Hindlimb muscle (tissue), 1 donor: ENCODE measurements at regions not wholly inside any gene's neighbourhood (a gene's known extent, or its start where the extent isn't known, plus 50 kb on each side); places are given as distances from the start of the nearest gene placed in this dataset.
"Not testable (repeated sequence)": the region's sequence is repeated elsewhere in the genome, so short reads cannot be mapped to it uniquely, and the experiment has no call there.

ENCODE experiments used
- DNase-seq: peaks from one replicate; pipeline ENCODE4 v3.0.0-alpha.2; 2013

DNA sequence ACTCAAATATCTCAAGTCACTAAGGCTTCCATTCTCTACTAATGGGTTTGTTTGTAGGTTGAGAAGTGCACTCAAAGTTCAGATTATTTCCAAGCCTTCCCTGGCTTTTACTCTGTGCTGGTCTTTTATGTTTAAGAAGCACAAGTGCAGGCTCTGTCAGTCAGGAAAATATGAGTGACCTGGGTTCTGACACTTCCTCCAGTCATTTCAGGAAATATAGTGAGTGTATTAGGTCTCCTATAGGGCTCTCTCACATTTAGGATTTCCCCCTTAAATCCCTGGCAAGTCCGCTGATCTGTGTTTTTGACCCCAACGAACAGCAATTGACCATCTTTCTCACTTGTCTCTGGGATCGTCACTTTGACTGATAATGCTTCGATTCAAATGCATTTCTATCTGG is 210.2 kb downstream of the ARPP21 start:
- DNase-seq, result no peak

DNA sequence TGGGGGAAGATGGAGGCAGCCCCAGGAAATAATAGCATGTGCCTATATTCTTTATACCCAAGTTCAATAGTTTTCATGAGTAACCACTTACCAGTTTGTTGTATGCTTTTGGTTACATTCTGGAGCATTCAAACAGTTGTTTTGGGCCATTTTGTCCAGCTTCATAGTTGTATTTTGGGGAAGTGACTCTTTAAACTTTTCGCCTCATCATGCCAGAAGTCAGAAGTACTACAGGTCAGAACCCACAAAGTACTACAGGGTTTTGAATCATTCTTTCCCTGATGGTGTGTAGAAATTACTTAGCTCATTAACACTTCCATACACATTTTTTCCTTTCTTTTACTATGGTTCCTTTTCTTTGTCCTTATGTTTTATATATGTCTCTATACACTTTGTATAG is 210.6 kb downstream of the ARPP21 start:
- DNase-seq, result no peak

DNA sequence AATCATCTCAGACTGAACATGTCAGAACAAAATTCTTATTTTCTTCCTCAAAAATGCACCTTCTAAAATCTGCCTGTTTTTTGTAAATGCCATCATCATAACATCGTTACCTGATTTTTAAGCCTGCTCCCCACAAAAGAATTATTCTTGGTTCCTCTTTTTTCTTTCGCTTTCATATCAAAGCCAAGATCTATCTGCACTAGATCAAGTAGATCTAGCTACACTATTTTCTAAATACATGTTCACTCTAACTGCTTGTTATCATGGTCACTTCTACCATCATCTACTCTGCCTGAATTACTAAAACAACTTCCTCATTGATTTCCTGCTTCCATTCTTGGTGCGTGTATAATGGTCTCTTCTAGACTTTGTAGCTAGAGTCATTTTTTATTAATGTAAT is 217.7 kb downstream of the ARPP21 start:
- DNase-seq, result no peak

DNA sequence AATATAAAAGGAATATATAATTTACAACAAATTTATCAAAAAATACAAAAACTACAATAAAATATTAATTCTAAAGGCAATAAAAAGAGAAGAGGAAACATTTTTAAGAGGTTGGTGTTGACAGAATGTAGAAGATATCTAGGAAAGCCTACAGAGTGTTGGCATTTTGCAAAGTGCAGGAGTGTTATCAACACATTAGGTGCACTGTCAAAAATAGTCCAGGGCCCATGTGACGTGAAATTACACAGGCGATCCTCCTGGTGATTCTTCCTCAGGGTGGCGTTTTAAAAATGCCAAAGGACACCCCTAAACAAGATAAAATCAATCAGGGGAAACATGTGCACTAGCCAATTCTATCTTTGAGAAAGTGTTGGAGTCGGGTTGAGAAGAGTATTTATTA is 222.7 kb downstream of the ARPP21 start:
- DNase-seq, result no peak

DNA sequence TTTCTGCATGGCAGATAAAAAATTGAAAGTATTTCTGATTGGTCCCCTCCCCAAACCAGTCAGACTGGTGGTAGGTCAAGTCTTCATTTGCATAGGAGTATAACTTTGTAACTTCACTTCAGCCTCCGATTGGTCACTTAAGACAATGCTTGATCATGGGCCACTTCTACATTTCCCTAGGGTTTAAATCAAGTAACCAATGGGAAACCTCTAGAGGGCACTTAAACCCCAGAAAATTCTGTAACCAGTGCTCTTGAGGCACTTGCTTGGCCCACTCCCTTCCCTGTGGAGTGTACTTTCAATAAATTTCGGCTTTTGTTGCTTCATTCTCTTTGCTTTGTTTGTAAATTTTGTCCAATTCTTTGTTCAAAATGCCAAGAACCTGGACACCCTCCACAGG is 225.5 kb downstream of the ARPP21 start:
- DNase-seq, result no peak

DNA sequence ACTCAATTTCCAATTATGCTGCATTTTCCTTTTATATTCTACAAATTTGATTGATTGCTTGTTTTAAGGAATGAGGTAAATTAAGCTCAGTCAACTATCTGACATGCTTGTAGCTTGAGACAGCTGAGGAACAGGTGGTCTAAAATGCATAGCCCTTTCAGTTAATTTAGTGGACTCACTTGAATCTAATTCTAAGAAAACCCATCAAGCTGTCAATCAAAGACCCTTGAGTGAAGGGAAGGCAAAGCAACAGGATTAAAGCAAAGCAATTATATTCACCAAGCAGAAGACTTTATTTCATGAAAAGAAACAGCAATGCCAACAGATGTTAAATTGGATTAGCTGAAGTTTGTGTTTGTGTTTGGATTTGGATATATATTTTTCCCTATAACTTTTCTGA is 228.5 kb downstream of the ARPP21 start:
- no peak for DNase-seq

DNA sequence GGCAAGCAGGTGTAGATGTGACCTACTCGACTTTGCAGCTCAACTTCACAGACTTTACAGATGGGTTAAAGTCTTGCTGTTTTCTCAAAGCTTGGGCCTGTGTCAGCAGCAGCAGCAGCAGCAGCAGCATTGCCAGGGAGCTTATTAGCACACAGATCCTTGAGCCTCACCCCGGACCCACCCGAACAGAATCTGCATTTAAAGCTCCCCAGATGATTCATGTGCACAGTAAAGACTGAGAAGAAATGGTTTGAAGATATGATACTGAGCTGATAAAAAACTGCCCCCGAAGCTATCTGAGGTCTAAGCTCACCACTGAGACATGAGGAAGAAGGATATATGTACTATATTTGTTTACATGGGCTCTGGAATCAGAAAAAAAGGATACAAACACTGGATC is 231.7 kb downstream of the ARPP21 start:
- no peak for DNase-seq

DNA sequence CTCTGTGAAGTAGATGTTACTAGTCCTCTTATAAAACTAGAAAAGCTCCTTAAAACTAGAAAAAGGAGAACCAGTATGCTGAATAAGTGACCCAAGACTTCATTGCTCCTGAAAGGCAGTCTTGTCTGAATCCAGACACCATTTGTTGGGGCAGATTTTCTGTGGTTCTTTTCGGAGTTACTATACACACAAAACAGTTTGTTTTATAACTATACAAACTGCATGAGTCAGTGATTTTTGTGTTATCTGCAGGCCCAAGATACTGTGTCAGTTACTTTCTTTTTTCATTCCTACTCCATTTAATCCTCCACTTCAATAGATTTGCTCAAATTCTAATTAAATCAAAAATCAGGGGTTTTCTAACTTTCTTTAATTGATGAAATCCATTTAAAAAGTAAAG is 244.6 kb downstream of the ARPP21 start:
- DNase-seq, result no peak

DNA sequence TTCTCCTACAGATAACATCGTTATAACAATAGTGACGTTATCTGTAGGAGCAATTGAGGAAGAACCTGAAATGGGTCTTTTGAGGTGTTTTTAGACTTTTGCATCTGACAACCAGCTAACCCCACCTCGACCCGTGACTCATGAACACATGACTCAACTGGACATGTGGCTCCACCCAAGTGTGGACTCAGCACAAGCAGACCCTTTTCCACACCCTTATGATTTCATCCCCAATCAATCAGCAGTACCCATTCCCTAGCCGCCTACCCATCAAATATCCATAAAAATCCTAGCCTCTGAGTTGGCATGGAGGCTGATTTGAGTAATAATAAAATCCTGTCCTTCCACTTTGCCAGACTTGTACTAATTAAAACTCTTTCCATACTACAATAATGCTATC is 255.4 kb downstream of the ARPP21 start:
- no peak for DNase-seq

DNA sequence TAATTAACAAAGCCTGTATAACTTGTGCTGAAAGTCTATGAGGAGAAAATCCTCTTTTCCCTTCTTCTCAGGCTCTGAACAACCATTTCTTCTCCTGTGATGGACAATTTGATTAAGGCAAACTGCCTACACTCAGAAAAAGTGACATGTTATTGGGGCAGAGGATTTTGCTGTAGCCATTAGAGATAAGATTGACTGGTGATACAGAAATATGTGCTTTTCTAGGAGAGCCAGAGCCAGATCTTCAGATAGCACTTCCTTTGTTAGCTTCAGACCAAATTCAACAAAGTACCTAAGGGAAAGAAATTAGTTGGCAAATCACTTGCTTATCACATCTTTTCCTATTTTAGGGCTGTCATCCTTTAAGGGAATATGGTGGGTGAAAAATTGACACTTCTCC is 259.9 kb downstream of the ARPP21 start:
- DNase-seq, result no peak

DNA sequence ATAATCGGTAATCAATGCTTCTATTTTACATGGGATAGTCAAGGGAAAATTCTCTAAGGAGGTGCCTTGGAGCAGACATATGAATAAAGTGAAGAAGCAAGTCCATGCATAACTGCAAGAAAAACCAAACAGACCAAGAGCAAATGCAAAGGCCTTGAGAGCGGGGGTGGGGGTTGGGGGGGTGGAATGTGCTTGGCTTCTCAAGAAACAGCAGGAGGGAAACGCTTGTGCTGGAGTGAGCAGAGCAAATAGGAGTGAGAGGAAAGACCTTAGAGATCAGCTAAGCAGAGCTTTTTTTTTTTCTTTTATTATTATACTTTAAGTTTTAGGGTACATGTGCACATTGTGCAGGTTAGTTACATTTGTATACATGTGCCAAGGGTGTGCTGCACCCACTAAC is 260.8 kb downstream of the ARPP21 start:
- no peak for DNase-seq

DNA sequence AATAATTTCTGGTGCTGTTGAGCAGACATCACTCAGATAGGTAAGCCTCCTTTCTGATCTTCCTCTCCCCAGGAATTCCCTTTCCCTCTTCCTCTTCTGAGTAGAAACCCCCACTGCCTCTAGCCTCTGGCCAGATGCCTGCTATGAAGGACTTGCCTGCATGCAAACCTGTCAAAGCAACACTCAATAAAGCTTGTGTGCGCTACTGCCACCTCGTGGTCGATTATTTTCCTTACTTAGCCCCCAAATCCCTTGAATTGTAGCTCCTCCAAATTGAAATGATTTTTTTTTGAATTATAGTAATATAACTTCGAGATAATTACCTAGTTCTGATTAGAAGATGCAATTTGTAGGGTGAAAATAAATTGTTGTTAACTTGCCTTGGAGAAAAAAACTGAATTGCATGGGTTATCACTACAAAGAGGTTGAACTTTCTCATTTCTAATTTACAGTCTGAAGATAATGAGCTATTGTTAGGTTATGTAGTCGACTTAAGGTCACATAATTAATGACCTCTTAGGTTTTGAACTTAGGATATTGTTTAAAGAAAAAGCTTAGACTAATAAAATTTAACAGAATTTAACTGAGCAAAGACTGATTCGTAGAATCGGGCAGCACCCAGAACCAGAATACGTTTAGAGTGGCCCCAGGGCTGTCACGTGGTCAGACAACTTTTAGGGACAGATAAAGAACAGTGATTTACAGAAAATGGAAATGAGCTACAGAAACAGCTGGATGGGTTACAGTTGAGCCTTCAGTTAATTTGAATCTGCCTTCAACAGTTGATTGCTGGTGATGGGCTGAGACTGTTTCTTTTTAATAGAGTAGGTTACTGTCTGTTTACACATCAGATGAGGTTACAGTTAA is 269.3 kb downstream of the ARPP21 start:
- peak; percentile 50 for DNase-seq

DNA sequence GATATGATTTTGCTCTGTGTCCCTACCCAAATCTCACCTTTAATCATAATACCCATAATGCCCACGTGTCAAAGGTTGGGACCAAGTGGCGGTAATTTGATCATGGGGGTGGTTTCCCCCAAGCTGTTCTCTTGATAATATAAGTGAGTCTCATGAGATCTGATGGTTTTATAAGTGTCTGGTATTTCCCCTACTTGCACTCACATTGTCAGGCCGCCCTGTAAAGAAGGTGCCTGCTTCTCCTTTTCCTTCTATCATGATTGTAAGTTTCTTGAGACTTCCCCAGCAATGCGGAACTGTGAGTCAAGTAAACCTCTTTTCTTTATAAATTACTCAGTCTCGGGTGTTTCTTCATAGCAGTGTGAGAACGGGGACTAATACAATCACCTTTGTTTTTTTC is 279.8 kb downstream of the ARPP21 start:
- no peak for DNase-seq

DNA sequence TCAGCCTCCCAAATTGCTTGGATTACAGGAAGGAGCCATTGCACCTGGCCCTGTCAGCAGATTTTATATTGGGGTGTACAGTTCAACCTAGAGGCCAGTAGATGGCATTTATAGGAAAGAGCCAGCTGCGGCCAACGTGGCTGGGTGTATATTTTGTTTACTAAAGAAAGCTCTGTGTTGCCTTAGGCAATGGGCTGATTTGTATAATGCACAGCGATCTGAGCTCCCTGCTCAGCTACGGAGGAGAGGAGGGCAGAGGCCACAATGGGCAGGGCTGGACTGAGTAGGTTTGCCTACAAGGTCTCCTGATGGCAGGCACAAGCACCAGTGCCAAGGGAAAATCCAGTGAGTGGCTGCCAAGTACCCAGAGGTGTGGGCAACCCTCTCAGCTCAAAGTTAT is 282.4 kb downstream of the ARPP21 start:
- no peak for DNase-seq

DNA sequence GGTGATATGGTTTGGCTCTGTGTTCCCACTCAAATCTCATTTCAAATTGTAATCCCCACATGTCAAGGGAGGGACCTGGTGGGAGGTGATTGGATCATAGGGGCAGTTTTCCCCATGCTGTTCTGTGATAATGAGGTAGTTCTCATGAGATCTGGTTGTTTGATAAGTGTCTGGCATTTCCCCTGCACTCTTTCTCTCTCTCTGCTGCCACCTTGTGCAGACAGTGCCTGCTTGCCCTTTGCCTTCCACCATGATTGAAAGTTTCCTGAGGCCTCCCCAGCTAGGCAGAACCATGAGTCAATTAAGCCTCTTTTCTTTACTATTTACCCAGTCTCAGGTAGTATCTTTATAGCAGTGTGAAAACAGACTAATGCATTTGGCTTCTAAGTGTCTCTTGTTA is 284.7 kb downstream of the ARPP21 start:
- not testable (repeated sequence) for DNase-seq

DNA sequence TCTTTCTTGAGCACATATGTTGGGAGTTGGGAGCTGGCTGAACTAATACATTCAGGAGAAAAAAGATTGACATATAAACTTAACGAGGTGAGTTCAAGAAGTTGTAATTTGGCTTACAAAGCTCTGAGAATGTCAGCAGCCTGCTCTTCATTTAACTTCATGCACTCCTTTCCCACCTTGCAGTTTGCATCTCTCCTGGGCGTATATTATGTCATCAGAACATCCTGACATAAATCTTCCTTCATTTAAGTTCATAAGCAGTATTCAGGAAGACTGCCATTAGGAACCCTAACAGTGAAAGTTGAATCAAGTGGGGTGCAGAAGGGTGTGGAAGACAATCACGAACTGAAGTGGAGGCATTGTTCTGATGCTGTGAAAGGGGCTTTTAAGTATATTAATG is 288.1 kb downstream of the ARPP21 start:
- no peak for DNase-seq

DNA sequence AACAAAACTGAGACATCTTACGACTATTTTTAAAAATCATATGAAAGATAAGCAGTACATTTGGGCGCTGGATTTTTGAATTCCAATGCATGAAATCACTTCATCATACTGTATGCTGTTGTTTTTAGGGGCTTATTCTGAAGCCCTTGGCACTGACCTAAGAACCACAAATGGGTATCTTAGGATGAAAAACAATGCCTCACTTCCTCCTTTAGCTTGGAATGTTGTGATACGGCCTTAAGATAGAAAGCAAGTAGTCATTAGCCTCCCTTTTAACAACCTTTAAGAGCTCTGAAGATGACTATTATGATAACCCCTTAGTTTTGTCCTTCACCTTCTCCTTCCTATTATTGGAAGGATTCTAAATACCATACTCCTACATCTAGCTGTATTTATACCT is 289.8 kb downstream of the ARPP21 start:
- no peak for DNase-seq

DNA sequence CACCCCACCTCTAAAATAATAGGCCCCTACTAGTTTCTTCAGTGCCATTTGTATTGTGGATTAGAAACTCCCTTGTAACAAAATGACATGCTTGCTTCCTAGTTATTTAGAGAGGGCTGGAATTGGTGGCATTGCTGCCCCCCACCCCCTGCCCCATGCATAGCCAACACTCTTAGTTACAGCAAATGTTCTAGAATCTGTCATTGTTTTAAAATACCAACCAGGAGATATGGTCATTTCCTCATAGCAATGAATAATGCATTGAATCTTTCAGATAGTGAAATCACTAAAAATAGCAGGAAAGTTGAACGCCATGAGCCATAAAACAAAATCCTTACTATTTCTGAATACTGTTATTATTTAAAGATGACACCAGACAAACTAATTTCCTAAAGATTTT is 292.5 kb downstream of the ARPP21 start:
- DNase-seq, result no peak

DNA sequence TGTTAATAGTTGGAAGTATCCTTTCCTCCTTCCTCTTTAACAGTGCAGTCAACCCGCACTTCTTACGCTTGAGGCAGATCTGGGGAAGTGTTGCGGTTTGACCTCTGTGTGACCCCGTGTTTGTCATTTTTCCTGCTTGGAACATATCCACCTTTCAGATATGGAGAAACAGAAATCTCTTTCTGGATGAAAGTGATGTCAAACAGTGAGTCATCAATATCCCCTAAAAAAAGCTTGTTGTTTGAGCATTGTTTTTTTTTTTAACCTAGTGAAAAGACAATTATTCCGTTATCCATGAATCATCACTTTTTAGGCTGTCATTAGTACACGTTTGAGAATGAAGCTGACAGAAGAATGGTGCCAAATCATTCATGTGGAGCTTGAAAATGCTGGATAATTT is 293.7 kb downstream of the ARPP21 start:
- DNase-seq, result no peak

DNA sequence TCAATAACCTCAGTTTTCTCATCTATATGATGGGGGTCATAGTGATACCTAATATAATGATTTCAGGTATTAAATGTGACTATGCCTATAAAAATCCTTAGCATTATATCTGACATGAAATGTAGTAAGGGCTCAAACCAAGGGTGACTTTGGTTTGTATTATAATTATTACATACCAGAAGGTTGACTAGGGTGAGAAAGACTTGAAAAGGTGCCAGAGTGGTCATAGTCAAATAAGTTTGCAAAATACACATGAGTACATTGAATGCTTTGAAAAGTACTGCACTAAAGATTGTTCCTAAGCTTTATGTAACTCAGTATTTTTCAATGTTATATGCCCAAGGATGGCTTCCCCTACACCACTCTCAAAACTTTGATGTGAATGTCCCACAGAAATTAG is 297.2 kb downstream of the ARPP21 start:
- DNase-seq, result no peak

DNA sequence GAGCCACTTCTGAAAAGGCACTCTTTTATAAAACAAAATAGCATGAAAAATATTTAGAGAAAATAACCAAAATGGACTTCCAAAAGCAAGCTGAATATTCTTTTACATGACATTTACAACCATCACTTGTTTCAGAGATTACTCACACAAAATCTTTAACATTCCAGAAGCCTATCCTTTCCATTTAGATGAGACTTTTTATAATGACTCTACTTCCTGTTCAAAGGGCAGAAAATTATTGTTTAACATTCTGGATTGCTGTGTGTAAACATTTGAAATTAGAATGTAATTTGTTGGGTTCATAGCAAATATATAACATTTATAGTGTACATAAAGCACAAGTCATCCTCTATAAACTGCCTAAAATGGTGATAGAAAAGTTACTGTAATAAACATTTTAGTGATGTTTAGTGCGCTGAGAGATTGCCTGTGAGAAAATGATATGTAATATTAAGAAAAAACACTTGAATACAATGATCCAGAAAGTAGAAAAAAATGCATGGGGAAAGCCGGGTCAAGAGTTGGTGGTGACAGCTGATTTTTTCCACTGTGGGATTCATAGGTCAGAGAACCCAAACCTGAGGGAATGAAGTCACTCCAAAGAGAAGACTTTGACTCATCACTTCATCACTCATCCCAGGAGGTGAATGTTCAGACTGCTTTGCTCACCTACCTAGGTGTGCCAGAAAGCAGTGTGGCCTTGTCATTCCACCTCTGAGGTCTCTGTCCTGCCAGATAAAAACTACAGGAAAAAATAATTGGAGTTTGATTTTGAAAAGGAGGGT is 305.8 kb downstream of the ARPP21 start:
- DNase-seq, result no peak

DNA sequence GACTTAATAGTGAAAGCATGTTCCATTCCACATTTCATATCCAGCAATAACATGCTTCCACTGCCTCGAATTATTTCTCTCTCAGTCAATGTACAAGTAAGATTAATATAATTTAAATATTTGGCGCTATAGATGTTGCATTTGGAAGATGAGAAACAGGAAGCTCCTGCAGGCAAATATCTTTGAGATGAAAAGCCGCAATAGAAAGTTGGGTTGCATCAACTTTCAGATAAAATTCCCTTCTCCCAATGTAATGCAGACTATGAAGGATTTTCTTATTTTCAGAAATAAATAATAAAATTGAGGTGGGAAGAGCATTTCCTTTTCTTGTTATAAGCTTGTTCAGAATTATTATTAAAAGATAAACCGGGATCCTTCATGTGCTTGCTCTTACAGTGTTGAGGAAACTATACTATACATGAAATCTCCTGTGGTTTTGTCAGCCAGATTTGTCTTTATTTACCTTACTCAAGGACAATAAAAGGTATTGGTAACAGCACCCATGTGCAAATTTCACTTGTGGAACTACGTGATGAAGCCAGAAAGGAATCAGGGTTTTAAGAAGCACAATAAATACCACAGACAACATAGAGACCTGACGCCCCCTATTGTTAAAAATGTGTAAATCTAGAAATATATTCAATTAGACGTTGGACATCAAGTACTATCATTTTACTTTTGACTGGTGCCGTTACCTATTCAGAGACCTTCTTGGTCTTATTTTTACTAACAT is 307.0 kb downstream of the ARPP21 start:
- DNase-seq, result no peak

DNA sequence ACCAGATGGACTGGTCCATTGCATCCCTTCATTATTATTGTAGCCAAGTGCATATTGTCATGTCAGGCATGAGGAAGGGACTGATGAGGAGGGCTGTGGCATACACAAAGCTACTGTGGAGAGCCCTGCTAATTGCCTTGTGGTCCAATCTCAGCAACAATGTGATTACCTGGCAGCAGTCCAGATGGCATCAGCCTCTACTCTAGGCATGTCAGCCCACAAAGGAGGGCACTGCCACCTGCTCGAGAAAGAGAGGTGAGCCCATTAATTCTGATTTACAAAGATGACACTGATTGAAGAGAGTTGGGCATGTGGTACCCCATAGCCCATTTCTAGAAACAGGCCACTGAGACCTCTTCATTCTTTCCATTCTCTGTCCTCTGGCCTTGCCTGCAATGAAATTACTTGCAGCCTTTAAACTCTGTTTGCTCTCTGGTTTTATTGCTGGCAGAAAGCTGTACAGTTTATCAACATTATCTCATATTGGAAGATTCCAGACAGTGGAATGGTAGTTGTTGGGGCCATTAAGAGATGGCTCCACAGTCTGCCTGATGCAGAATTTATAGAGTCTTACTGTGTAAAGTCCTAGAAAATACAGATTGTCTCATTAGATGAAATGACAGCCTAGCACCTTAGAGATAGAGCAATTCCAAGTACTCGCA is 307.7 kb downstream of the ARPP21 start:
- DNase-seq, result no peak
